T-helper 1 cell treated with Interleukin-12 subunit alpha and Interleukin-12 subunit beta and Interleukin-4 antibody, amounts not matched to agents 30 μg/mL and 1 μg/mL, for 36 hours (primary cell): ENCODE measurements at regions not wholly inside any gene's neighbourhood (a gene's known extent, or its start where the extent isn't known, plus 50 kb on each side); places are given as distances from the start of the nearest gene placed in this dataset.

ENCODE experiments used
- H3K27ac Mint-ChIP-seq: one replicate; pipeline ENCODE4 v1.8.0; 2021; ENCODE audit warnings: mild to moderate bottlenecking, mixed read lengths
- H3K27me3 Mint-ChIP-seq: one replicate; pipeline ENCODE4 v1.8.0; 2021; ENCODE audit warnings: low read depth, mixed read lengths
- H3K36me3 Mint-ChIP-seq: one replicate; pipeline ENCODE4 v1.8.0; 2021; ENCODE audit warnings: low read depth, mixed read lengths
- H3K4me1 Mint-ChIP-seq: one replicate; pipeline ENCODE4 v1.8.0; 2021; ENCODE audit warnings: low read depth, mixed read lengths
- H3K4me3 Mint-ChIP-seq: one replicate; pipeline ENCODE4 v1.8.0; 2021; ENCODE audit warnings: mild to moderate bottlenecking, moderate library complexity, mixed read lengths
- H3K9me3 Mint-ChIP-seq: one replicate; pipeline ENCODE4 v1.8.0; 2021; ENCODE audit warnings: mixed read lengths

DNA sequence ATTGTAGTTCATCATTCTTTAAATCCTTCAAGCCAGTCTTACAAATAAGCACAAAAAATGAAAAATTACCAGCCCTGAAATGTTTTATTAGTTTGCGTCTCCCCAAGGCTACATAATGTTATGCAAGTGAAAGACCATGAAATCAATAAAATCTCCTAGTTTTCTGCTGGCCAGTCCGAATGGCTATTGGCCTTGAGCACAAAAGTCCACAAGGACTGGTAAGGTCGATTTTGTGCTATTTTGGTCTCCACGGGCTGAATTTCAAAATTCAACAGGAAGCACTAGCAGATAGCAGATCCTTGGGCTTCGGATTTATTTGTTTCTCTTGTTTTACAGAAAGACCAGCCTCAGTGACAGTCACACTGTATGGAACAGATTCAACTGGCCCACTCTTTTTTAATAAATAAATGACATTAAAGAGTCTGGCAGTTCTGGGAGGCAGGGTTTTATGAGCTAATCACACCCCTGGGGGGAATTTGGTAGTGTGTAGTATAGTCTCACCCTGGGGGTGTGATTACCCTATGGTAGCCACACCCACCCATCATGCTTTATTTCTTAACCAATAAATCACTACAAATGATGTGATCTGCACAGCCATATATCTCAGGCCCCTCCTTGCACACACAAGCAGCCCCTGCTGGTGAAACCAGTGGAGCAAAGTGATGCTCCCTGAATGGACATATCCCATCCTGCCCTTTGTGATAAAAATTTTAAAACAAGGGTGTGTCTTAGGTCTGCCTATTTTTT, 51.1 kb upstream of the TMEM33 start:
- H3K4me3 Mint-ChIP-seq = no peak overlapping the region
- H3K9me3 Mint-ChIP-seq = no peaks in the 10 kb centered on the region
- H3K27ac Mint-ChIP-seq = no peak overlapping the region
- peaks cover 78% of the 10 kb centered on the region for H3K27me3 Mint-ChIP-seq
- peaks cover 3% of the 10 kb centered on the region for H3K4me1 Mint-ChIP-seq
- H3K36me3 Mint-ChIP-seq = peaks cover 2% of the 10 kb centered on the region

DNA sequence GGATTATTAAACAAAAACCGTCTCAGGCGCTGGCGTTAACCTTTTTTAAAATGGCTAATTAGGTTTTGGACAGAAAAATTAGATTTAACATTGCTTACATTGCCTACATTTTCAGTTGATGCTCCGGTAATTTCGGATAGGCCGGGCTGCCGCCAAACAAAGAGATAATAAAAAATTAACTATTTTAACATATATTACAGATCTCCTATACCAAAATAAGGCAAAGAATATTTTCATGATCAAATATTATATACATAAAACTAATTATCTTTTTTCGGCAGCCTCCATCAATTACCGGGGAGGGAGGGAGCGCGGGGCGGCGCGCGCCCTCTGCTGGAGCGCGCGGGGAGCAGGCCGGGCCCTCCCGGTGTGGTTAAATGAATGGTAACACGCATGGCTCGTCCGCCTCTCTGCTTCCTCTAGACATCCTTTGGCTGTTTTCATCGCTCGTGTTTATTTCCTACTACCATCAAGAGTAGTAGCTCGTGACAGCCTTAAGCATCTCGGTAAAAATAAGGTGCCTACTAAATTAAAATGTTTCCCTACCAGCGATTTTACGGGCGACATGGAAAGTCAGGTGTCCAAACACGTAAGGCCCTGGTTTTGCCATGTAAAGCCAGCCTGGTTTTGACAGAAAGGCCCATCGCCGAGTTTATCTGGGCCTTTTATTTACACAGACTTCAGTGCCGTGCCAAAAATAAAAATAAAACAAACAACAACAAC, 52.4 kb upstream of the TMEM33 start:
- H3K4me3 Mint-ChIP-seq = peak overlapping the region; percentile 25
- no peak overlapping the region for H3K27ac Mint-ChIP-seq
- peaks cover 3% of the 10 kb centered on the region for H3K4me1 Mint-ChIP-seq
- no peaks in the 10 kb centered on the region for H3K9me3 Mint-ChIP-seq
- H3K36me3 Mint-ChIP-seq = peaks cover 2% of the 10 kb centered on the region
- peaks cover 89% of the 10 kb centered on the region for H3K27me3 Mint-ChIP-seq

- peaks cover 90% of the 10 kb centered on the region for H3K27me3 Mint-ChIP-seq
- no peak overlapping the region for H3K27ac Mint-ChIP-seq
- H3K4me1 Mint-ChIP-seq = peaks cover 3% of the 10 kb centered on the region
- H3K4me3 Mint-ChIP-seq = peak overlapping the region; percentile 25
- peaks cover 2% of the 10 kb centered on the region for H3K36me3 Mint-ChIP-seq
- H3K9me3 Mint-ChIP-seq = no peaks in the 10 kb centered on the region
These were observed 53.1 kb upstream of the TMEM33 start for GRCh38 chr4:41881981-41882624.

- H3K4me3 Mint-ChIP-seq = no peak overlapping the region
- H3K36me3 Mint-ChIP-seq = peaks cover 2% of the 10 kb centered on the region
- no peaks in the 10 kb centered on the region for H3K9me3 Mint-ChIP-seq
- H3K27ac Mint-ChIP-seq = peak overlapping the region; percentile 59
- H3K27me3 Mint-ChIP-seq = peaks cover 90% of the 10 kb centered on the region
- H3K4me1 Mint-ChIP-seq = peaks cover 3% of the 10 kb centered on the region
These were observed 54.1 kb upstream of the TMEM33 start for GRCh38 chr4:41880840-41881831.

DNA sequence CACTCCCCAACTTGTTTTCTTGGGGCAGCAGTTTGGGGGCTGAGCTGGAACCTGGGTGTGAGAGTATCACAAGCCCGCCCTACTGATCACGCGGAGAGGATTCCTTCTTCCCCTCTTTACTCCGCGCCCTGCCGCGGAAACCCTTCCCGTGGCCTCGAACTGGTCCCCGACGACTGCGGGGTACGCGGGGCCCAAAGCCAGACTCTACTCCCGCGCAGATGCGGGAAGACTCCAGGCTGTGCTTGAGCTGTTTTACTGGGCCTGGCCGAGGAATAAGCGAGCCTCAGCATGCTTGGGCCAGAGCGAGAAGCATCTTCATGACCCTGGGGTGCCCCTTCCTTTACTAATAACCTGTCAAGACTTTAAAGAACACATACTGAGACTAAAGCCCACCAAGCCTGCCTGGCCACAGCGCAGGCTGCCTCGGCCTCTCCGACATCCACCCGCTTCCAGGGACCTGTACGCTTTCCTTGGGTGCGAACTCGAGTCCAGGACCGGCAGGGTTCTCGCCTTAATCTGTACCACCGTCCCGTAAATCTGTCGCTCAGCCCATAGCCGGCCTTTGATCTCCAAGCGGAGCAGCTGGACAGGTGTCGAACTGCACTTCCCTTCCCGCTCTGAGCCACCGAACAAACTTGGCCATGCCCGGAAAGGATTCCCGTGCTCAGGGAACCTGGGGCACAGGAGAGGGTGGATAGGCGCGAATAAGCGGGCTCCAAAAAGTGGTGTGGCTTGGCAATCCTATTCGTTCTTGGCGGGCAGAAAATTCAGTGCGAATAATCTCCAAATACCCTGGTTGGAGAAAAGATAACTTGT, 55.0 kb upstream of the TMEM33 start:
- H3K9me3 Mint-ChIP-seq = no peaks in the 10 kb centered on the region
- peaks cover 3% of the 10 kb centered on the region for H3K4me1 Mint-ChIP-seq
- H3K27me3 Mint-ChIP-seq = peaks cover 93% of the 10 kb centered on the region
- H3K4me3 Mint-ChIP-seq = no peak overlapping the region
- H3K27ac Mint-ChIP-seq = no peak overlapping the region
- peaks cover 2% of the 10 kb centered on the region for H3K36me3 Mint-ChIP-seq

DNA sequence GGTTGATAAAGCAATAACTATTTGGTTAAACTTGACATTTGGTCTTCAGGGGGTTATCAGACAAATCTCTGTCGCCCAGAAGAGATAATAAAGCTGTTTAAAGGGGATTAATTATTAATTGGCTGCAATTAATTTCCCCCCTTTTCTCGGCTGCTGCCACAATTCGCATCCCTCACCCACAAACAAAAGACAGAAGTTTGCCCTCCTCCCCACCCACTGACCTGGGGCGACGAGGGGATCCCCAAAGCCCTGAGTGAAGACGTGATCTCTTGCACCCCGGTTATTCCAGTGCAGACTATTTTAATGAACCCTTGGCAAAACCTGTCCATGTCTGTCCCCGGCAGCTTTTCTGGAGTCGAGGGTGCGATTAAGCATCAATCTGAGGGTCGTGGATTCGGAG, 55.7 kb upstream of the TMEM33 start:
- H3K4me1 Mint-ChIP-seq = peaks cover 3% of the 10 kb centered on the region
- H3K27ac Mint-ChIP-seq = no peak overlapping the region
- no peaks in the 10 kb centered on the region for H3K9me3 Mint-ChIP-seq

DNA sequence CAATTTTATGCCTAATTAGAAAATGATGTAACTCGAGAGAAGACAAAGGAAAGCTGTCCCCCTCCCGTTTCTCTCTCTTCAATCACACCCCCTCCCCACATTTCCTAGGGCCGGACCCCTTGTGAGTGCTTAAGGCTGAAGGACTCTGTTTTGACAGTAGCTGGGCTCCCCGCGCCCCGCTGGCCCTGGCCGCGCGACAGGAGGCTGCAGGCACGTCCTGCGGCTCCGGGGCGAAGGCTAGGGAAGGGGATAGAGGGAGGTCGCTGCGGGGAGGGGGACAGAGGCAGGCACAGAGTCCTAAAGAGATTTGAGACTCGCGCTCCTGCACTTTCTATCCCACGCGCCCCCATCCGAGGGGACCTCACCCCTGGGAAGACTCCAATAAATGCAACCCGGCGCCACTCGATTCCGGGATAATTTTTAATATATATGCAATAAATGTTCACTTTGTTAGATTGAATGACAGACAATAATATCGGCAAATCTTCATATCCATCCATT, 56.2 kb upstream of the TMEM33 start:
- Mint-ChIP-seq H3K4me1 (peaks cover 3% of the 10 kb centered on the region), H3K27ac (no peak overlapping the region), H3K27me3 (peaks cover 95% of the 10 kb centered on the region), H3K36me3 (peaks cover 2% of the 10 kb centered on the region), H3K4me3 (no peak overlapping the region), H3K9me3 (no peaks in the 10 kb centered on the region)

More for the DNA sequence above, 55.7 kb upstream of the TMEM33 start:
- Mint-ChIP-seq H3K4me3 (no peak overlapping the region), H3K36me3 (peaks cover 2% of the 10 kb centered on the region), H3K27me3 (peaks cover 93% of the 10 kb centered on the region)

DNA sequence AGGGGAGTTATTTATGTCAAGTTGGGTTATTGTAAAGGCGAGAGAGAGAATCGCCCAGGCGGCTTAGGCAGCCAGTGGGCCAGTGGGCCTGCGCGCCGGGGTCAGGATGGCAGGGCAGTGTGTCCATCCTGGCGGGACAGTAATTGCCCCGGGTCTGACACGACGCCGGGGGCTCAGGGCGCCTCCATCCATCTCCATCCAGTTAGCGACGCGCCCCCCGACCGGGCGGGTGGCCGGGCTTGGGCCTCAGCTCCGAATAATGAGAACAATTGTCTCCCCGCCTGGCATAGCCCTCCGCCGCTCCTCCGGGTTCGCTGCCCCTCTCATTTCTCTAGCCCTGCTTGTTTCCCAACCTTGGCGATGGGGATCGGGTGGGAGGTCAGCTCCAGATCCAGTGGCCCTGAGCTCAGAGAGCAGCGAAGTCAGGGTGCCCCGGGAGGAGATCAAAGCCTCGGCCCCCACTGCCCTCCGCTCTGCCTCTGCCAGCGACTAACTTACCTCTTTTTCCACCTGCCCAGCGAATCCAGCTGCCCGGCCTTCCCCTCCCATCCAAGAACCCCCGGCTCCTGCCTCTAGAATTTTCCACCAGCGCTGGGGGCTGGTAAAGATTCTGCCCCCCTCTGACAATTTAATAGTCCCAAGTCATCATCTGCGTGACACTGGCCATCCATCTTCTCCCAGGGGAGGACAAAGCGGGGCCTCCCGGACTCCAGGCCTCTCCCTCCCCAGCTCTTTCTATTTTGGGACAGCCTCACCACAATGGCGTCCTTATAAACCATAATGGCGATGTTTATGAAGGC, 56.9 kb upstream of the TMEM33 start:
- Mint-ChIP-seq H3K27ac (no peak overlapping the region), H3K36me3 (peaks cover 2% of the 10 kb centered on the region), H3K9me3 (no peaks in the 10 kb centered on the region), H3K4me1 (peaks cover 3% of the 10 kb centered on the region), H3K27me3 (peaks cover 94% of the 10 kb centered on the region), H3K4me3 (no peak overlapping the region)

GRCh38 chr4:41877020-41877796, 58.0 kb upstream of the TMEM33 start:
- H3K27me3 Mint-ChIP-seq = peaks cover 94% of the 10 kb centered on the region
- H3K4me3 Mint-ChIP-seq = no peak overlapping the region
- no peaks in the 10 kb centered on the region for H3K4me1 Mint-ChIP-seq

DNA sequence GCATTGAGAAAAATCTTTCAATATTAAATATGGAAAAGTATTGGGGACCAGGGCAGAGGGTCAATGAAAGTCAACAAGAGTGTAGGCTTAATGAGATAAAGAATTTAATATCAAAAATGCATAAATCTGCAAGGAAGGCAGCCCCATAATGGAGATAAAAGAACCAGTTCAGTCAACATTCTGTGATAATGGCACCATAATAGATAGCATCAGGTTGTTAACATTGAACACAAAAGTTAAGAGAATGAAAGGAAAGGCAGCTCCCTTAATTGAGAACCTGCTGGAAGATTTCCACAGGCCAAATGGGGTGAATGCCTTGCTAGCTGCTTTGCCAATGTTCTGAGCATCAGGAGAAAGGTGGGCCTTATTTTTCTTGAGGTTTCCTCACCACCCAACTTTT, 60.4 kb upstream of the TMEM33 start:
- no peaks in the 10 kb centered on the region for H3K9me3 Mint-ChIP-seq
- no peak overlapping the region for H3K27ac Mint-ChIP-seq
- H3K36me3 Mint-ChIP-seq = peaks cover 2% of the 10 kb centered on the region
- no peak overlapping the region for H3K4me3 Mint-ChIP-seq
- H3K27me3 Mint-ChIP-seq = peaks cover 97% of the 10 kb centered on the region
- no peaks in the 10 kb centered on the region for H3K4me1 Mint-ChIP-seq

More at GRCh38 chr4:41877020-41877796, 58.0 kb upstream of the TMEM33 start:
- H3K27ac Mint-ChIP-seq = no peak overlapping the region
- no peaks in the 10 kb centered on the region for H3K9me3 Mint-ChIP-seq
- peaks cover 2% of the 10 kb centered on the region for H3K36me3 Mint-ChIP-seq

GRCh38 chr4:41874398-41874797, 60.8 kb upstream of the TMEM33 start:
- Mint-ChIP-seq H3K9me3 (no peaks in the 10 kb centered on the region), H3K4me3 (no peak overlapping the region), H3K36me3 (peaks cover 2% of the 10 kb centered on the region), H3K27me3 (peaks cover 97% of the 10 kb centered on the region), H3K27ac (no peak overlapping the region), H3K4me1 (no peaks in the 10 kb centered on the region)
